ENCODE measurements at regions not wholly inside any gene's neighbourhood (a gene's known extent, or its start where the extent isn't known, plus 50 kb on each side); places are given as distances from the start of the nearest gene placed in this dataset.

GRCh38 chr15:26234976-26235767, 372.0 kb upstream of the ATP10A start:
- TF ChIP-seq CTCF (IDR thresholded peaks at IDR 0.05; ENCODE audit: low read depth, low read length, poor library complexity, severe bottlenecking) (no peak), EZH2phosphoT487 (IDR thresholded peaks at IDR 0.05; ENCODE audit: borderline replicate concordance, low read length) (no peak)
